Upper lobe of left lung (tissue), 6 donors: ENCODE measurements at regions not wholly inside any gene's neighbourhood (a gene's known extent, or its start where the extent isn't known, plus 50 kb on each side); places are given as distances from the start of the nearest gene placed in this dataset.
A peak's percentile ranks its signal among the peaks of the same experiment; 100 is the strongest.

ENCODE experiments used
- ATAC-seq, 2 donors: fragments of 200-7000 bp; cut with Tn5 transposase; one replicate each; pipeline ENCODE4 v1.9.1; 2022; ENCODE audit warnings: mild to moderate bottlenecking in 2 of 2, moderate library complexity in 2 of 2; ENCODE audit not compliant: low FRiP score in 2 of 2
- DNase-seq, 2 donors: peaks; one replicate each; pipeline ENCODE4 v3.0.0-alpha.2; 2019 to 2020
- H3K27ac ChIP-seq, 4 donors: fragments of 200-600 bp; sonication (generic); one replicate each; pipeline ENCODE4 v1.5.1; 2016 to 2019
- H3K27me3 ChIP-seq, 4 donors: fragments of 200-600 bp; sonication (generic); one replicate each; pipeline ENCODE4 v1.5.1; 2017 to 2019
- H3K36me3 ChIP-seq, 4 donors: fragments of 200-600 bp; sonication (generic); one replicate each; pipeline ENCODE4 v1.5.1; 2016 to 2019
- H3K4me1 ChIP-seq, 4 donors: fragments of 200-600 bp; sonication (generic); one replicate each; pipeline ENCODE4 v1.5.1; 2018 to 2019
- H3K4me3 ChIP-seq, 4 donors: fragments of 200-600 bp; sonication (generic); one replicate each; pipeline ENCODE4 v1.5.1; 2017 to 2019; ENCODE audit warnings: mild to moderate bottlenecking in 2 of 4, moderate library complexity in 1 of 4
- H3K9me3 ChIP-seq, 4 donors: fragments of 200-600 bp; sonication (generic); one replicate each; pipeline ENCODE4 v1.5.1; 2018 to 2019
- CTCF ChIP-seq, 6 experiments: fragments of 450-650 bp in 4 of 6; fragments of 200-600 bp in 2 of 6; sonication (generic) in 2 of 6; IDR thresholded peaks; one replicate each; pipeline ENCODE4 v1.5.1; 2016 to 2019; ENCODE audit warnings: antibody characterized with exemption in 6 of 6
- EP300 ChIP-seq, 4 donors: sonication (generic); formaldehyde crosslinking; IDR thresholded peaks; one replicate each; pipeline ENCODE4 v1.5.1; 2017; ENCODE audit warnings: antibody characterized with exemption in 4 of 4, control low read depth in 2 of 4
- POLR2A ChIP-seq, 4 donors: fragments of 450-650 bp; IDR thresholded peaks; one replicate each; pipeline ENCODE4 v1.5.1; 2016 to 2017; ENCODE audit warnings: antibody characterized with exemption in 4 of 4, mild to moderate bottlenecking in 2 of 4
- POLR2AphosphoS5 ChIP-seq, 2 donors: sonication (generic); formaldehyde crosslinking; IDR thresholded peaks; one replicate each; pipeline ENCODE4 v1.5.1; 2017; ENCODE audit warnings: antibody characterized with exemption in 2 of 2
- WGBS, 2 donors: methylation state at CpG; one replicate each; pipeline ENCODE4 v1.1.5; 2017 to 2018; 5-methylcytosine and 5-hydroxymethylcytosine counted together
- donor health status: DM: no; HTN: no; CAD: no; lungs with moderate emphysema.
- donor health status: DM: no; HTN: yes; CAD: no; lungs with severe emphysema.

GRCh38 chr13:44244288-44244687 is 129.3 kb upstream of the SERP2 start:
- TF ChIP-seq CTCF (IDR thresholded peaks at IDR 0.05) (no peak), EP300 (IDR thresholded peaks at IDR 0.05) (no peak), POLR2A (IDR thresholded peaks at IDR 0.05) (no peak), POLR2AphosphoS5 (IDR thresholded peaks at IDR 0.05) (no peak)
- 86 to 92% methylated on average over 6 of the region's 6 CpGs for WGBS, 2 donors
- Histone ChIP-seq H3K4me1 (peaks cover 0 to 10% (median 5%) of the 10 kb centered on the region in 4 donors), H3K36me3 (no peaks in the 10 kb centered on the region), H3K27me3 (no peaks in the 10 kb centered on the region), H3K27ac (peak overlapping the region in 2 of 4 donors; percentile 44 to 80), H3K4me3 (no peak overlapping the region), H3K9me3 (no peaks in the 10 kb centered on the region)
- no peak for DNase-seq
- ATAC-seq = peak in 1 of 2 donors; percentile 82

- Histone ChIP-seq H3K36me3 (no peaks in the 10 kb centered on the region), H3K4me3 (no peak overlapping the region), H3K9me3 (no peaks in the 10 kb centered on the region), H3K27ac (peak overlapping the region in 3 of 4 donors; percentile 4 to 65 (median 32)), H3K27me3 (no peaks in the 10 kb centered on the region), H3K4me1 (peaks cover 0 to 23% (median 11%) of the 10 kb centered on the region in 4 donors)
- ATAC-seq (peak in 1 of 2 donors; percentile 51), DNase-seq (no peak)
- 22 to 29% methylated on average over 1 of the region's 1 CpG for WGBS, 2 donors
- no peak for TF ChIP-seq POLR2A (IDR thresholded peaks at IDR 0.05)
- no peak for TF ChIP-seq EP300 (IDR thresholded peaks at IDR 0.05)
- no peak for TF ChIP-seq POLR2AphosphoS5 (IDR thresholded peaks at IDR 0.05)
- TF ChIP-seq CTCF (IDR thresholded peaks at IDR 0.05) = no peak
Observed at GRCh38 chr13:44249431-44249836, 124.2 kb upstream of the SERP2 start.

- ATAC-seq = no peak
- H3K4me3 ChIP-seq = no peak overlapping the region
- H3K27ac ChIP-seq = no peak overlapping the region
- peaks cover 0 to 23% (median 11%) of the 10 kb centered on the region in 4 donors for H3K4me1 ChIP-seq
- H3K27me3 ChIP-seq = no peaks in the 10 kb centered on the region
- 78 to 90% methylated on average over 3 of the region's 3 CpGs for WGBS, 2 donors
- TF ChIP-seq POLR2A (IDR thresholded peaks at IDR 0.05) = no peak
- TF ChIP-seq EP300 (IDR thresholded peaks at IDR 0.05) = no peak
- TF ChIP-seq CTCF (IDR thresholded peaks at IDR 0.05) = no peak
- TF ChIP-seq POLR2AphosphoS5 (IDR thresholded peaks at IDR 0.05) = no peak
- H3K36me3 ChIP-seq = no peaks in the 10 kb centered on the region
- no peaks in the 10 kb centered on the region for H3K9me3 ChIP-seq
- no peak for DNase-seq
Observed at GRCh38 chr13:44252938-44253337, 120.7 kb upstream of the SERP2 start.

- no peak for TF ChIP-seq POLR2A (IDR thresholded peaks at IDR 0.05)
- Histone ChIP-seq H3K27me3 (no peaks in the 10 kb centered on the region), H3K4me1 (peaks cover 9 to 19% (median 13%) of the 10 kb centered on the region in 4 donors), H3K36me3 (no peaks in the 10 kb centered on the region), H3K27ac (no peak overlapping the region), H3K4me3 (no peak overlapping the region), H3K9me3 (no peaks in the 10 kb centered on the region)
- 92 to 94% methylated on average over 5 of the region's 5 CpGs for WGBS, 2 donors
- DNase-seq (no peak), ATAC-seq (no peak)
Observed at GRCh38 chr13:44255771-44256364, 117.8 kb upstream of the SERP2 start.

GRCh38 chr13:44257796-44258195 is 115.8 kb upstream of the SERP2 start:
- no peak for DNase-seq
- 86 to 88% methylated on average over 4 of the region's 4 CpGs for WGBS, 2 donors

More at GRCh38 chr13:44257796-44258195, 115.8 kb upstream of the SERP2 start:
- no peak for TF ChIP-seq POLR2A (IDR thresholded peaks at IDR 0.05)
- no peak for TF ChIP-seq POLR2AphosphoS5 (IDR thresholded peaks at IDR 0.05)
- no peak for TF ChIP-seq EP300 (IDR thresholded peaks at IDR 0.05)
- TF ChIP-seq CTCF (IDR thresholded peaks at IDR 0.05) = no peak
- Histone ChIP-seq H3K4me3 (no peak overlapping the region), H3K4me1 (peaks cover 7 to 19% (median 13%) of the 10 kb centered on the region in 4 donors), H3K9me3 (no peaks in the 10 kb centered on the region), H3K27ac (no peak overlapping the region), H3K36me3 (no peaks in the 10 kb centered on the region), H3K27me3 (no peaks in the 10 kb centered on the region)
- ATAC-seq = no peak
